ENCODE measurements at regions not wholly inside any gene's neighbourhood (a gene's known extent, or its start where the extent isn't known, plus 50 kb on each side); places are given as distances from the start of the nearest gene placed in this dataset.
A peak's percentile ranks its signal among the peaks of the same experiment; 100 is the strongest.

- no peak for DNase-seq (ENCODE audit: low spot score)
- intact Hi-C loops (cut with DNase I), result no loop called here
Observed at GRCh38 chr9:16121601-16122286, 568.9 kb downstream of the CCDC171 start.

DNA sequence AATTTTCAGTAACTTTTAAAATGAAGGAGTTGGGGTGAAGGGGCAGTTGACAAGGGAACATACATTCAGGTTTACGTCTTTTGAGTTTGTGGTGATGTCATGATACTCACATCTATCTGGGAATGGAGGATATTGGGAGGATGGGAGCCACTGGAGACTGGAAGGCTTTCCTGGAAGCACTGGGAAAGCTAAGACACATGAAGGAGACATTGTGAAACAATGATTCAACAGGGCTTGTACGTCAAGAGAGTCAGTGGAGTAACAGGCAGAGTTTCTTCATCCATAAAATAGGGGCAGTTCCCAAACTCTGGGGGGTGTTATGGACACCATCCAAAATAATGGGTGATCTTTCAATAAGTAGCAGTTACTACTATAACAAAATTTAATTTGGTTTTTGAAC is 572.8 kb downstream of the CCDC171 start:
- intact Hi-C loops (cut with DNase I), result no loop called here
- DNase-seq (ENCODE audit: low spot score), result no peak

DNA sequence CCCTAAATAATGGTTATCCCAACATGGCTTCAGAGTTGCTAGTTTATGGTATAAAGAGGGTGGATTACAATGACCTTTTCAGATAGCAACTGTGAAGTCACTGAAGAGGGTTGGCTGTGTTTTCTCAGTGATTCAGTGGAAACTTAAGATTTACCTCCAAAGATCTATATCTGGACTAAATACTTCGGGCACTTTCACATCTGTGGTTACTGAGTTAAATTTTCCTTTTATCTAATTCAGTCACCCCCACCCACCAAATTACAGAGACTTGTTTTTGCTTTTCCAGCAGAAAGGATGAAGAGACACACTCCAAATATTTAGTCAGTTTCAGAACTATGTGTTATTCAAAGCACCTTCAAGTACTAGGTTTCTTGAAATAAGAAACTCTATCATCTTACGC is 573.2 kb downstream of the CCDC171 start:
- intact Hi-C loops (cut with DNase I), result no loop called here
- no peak for DNase-seq (ENCODE audit: low spot score)

DNA sequence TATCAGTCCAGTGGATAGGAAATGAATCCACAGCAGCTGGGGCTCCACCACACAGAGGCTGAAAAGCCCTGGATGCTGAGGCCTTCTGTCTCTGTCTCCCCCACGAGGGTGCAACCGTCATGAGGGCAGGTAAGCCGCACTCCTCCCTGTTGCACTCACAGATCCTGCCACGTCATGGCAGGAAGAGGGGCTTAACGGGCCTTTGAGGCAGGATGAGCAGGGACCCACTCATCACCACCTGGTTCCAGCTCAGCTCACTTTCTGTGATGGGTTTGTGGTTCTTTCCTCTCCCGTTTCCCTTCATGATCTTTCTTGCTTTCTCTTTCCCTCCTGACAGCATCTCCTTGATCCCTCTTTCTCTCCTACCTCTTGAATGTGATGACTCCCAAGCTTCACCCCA is 575.2 kb downstream of the CCDC171 start:
- no peak for DNase-seq (ENCODE audit: low spot score)
- intact Hi-C loops (cut with DNase I), result no loop called here

DNA sequence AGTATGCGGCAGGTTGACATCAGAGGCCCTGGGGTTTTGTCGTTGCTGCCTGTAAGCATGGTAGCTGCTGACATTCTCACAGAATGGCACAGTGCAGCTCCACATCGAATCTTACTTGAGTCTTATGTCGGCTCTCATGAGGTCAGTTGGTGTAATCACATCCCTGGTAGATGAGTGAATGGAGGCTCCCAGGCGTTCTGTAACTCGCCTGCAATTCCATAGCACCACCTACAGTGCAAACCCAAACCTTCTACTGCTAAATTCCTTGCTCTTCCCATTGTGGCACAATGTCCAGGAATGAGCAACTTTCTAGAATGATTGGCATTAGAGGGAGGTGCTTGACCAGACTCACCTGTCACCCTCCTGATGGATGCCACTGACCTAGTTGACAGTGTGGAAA is 578.4 kb downstream of the CCDC171 start:
- DNase-seq (ENCODE audit: low spot score), result no peak
- intact Hi-C loops (cut with DNase I), result no loop called here

- no peak for DNase-seq (ENCODE audit: low spot score)
- intact Hi-C loops (cut with DNase I), result no loop called here
Observed at GRCh38 chr9:16132513-16132912, 579.7 kb downstream of the CCDC171 start.

DNA sequence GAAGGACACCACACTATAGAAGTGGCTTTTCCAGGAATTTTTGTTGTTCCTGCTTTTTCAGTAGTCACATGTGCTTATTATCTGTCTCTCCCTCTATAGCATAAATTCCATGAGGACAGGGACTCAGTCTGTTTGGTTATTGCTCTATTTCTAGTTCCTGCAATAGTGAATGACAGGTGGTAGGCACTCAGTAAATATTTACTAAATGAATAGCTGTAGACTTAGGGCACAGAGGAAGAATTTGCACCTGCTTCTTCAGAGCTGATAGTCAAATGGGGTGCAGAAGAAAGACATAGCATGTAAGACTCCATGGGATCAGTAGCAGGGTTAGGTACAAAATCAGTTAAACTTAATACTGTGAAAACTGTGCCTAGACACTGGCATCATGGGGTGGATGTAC is 580.2 kb downstream of the CCDC171 start:
- intact Hi-C loops (cut with DNase I), result no loop called here
- DNase-seq (ENCODE audit: low spot score), result no peak

DNA sequence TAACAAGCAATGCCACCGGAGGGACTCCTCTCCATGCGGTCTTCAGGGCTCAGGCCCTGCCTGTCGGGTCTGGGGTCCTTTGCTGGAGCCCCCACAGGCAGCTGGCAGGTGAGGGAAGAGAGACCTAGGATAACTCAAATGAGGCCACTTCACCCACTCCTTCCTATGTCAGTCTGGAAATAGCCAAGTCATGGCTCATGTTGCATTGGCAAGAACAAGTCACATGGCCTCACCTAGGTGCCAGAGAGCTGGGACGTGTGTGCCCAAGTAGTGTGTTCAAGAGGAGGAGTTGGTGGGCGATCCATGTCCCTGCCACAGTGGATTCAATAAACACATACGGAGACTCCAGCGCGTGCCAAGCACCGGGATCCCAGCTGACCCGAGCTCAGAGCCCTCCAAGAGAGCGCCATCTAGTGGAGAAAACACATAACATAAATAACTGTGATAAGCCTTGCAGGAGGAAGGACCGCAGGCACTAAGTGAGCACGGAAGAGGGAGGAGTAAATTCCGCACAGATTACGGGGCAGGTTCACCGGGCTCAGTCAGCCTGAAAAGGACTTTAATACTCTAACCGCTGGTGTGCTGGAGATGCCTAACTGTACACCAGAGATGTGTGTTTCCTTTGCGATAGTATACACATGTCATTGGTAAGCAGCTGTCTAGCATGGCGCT is 580.8 kb downstream of the CCDC171 start:
- intact Hi-C loops (cut with DNase I), result no loop called here

GRCh38 chr9:16134351-16134750 is 581.5 kb downstream of the CCDC171 start:
- intact Hi-C loops (cut with DNase I), result no loop called here
- no peak for DNase-seq (ENCODE audit: low spot score)

More for the DNA sequence above, 580.8 kb downstream of the CCDC171 start:
- DNase-seq (ENCODE audit: low spot score), result no peak

- DNase-seq (ENCODE audit: low spot score), result no peak
- intact Hi-C loops (cut with DNase I), result no loop called here
Observed at GRCh38 chr9:16135968-16136367, 583.1 kb downstream of the CCDC171 start.

DNA sequence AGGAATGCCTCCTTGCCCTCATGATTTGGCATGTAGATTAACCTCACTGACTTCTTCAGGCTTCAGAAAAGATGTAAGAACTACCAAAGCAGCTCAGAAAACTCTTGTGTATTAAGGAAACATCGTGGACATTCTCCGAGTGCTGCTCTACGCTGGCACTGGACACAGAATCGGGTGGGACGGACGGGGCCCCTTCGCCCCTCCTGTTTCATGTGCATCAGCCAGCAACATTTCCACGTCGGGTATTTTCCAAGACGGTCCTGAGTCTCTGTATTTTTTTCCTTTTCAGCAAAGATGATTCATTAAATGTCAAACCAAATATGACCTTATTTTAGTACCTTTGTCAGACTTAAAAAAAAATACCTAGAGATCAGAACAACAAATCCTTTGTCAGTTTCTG is 583.6 kb downstream of the CCDC171 start:
- intact Hi-C loops (cut with DNase I), result no loop called here

DNA sequence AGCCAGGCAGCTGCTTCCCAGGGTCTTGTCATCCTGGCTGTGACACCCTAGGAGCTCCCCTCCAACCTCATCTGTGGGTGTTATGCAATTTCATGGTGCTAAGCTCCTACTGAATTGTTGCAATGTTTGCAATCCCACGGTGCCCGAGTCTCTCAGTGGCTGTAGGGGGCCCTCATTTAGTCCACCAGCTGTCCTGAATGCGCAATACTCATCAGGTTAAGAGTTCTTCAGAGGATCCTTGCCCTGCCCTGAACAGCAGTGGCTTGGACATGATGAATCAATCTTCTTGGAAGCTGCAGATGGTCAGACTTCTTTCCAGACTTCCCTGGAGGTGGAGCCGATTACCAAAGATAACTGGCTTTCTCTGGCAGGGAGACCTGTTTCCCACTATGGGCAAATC is 584.1 kb downstream of the CCDC171 start:
- intact Hi-C loops (cut with DNase I), result no loop called here
- DNase-seq (ENCODE audit: low spot score), result no peak

More for the DNA sequence above, 583.6 kb downstream of the CCDC171 start:
- no peak for DNase-seq (ENCODE audit: low spot score)

GRCh38 chr9:16138561-16139491 is 586.0 kb downstream of the CCDC171 start:
- DNase-seq (ENCODE audit: low spot score), result peak; percentile 92

GRCh38 chr9:16139774-16140173 is 586.9 kb downstream of the CCDC171 start:
- intact Hi-C loops (cut with DNase I), result no loop called here
- no peak for DNase-seq (ENCODE audit: low spot score)

More at GRCh38 chr9:16138561-16139491, 586.0 kb downstream of the CCDC171 start:
- intact Hi-C loops (cut with DNase I), result no loop called here

DNA sequence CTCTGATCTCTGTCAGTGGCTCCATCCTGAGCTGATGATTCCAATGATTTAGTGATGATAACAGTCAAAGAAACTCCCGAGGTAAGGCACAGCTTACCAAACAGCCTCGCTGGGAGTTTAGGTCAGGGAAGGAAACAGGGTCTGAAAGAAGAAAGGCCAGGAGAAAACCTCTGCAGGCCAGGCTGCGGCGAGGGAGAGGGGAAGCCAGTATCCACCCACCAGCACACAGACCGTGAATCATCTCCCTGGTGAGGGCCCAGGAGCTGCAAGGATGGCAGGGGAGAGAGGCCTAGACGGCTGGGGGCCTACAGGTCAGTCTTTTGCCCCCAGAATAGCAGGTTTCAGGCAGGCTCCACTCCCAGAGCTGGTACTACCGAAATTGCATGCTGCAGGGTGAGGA is 590.5 kb downstream of the CCDC171 start:
- intact Hi-C loops (cut with DNase I), result no loop called here
- DNase-seq (ENCODE audit: low spot score), result no peak

DNA sequence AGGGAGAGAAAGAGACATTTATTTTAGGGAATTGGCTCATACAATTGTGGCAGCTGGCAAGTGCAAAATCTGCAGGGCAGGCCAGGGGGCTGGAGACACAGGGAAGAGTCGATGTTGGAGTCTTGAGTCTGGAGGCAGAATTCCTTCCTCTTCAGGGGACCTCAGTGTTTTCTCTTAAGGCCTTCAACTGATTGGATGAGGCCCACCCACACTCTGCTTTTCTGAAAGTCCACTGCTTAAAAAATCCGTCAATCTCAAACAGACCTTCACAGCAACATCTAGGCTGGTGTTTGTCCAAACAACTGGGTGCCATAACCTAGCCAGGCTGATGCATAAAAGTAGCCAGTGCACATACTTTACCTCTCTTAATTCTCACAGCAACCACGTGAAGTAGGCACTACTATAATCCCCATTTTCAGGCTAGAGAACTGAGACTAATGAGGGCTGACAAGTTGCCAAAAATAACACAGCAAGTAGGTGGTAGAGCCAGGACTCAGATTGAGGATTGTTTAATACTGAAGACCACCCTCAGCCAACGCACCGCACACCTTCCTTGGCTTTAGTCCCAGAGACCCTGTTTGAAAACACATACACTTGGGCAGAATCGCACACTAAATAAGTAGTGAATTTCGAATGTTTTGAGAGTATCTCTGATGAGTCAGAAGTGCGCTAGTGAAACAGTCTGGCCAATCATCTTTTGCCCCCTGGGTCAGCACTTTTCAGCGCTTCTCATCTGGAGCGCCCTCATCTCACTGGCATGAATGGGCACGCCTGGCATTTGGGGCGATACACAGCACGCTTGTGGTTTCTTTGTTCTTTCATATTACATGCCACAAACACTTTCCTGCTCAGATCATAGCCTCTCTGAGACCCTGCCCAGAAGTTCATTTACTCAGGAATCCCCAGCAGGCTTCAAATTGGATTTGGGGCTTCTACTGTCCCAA is 591.4 kb downstream of the CCDC171 start:
- DNase-seq (ENCODE audit: low spot score), result no peak
- intact Hi-C loops (cut with DNase I), result no loop called here

GRCh38 chr9:16145196-16145950 is 592.5 kb downstream of the CCDC171 start:
- intact Hi-C loops (cut with DNase I), result no loop called here
- no peak for DNase-seq (ENCODE audit: low spot score)

DNA sequence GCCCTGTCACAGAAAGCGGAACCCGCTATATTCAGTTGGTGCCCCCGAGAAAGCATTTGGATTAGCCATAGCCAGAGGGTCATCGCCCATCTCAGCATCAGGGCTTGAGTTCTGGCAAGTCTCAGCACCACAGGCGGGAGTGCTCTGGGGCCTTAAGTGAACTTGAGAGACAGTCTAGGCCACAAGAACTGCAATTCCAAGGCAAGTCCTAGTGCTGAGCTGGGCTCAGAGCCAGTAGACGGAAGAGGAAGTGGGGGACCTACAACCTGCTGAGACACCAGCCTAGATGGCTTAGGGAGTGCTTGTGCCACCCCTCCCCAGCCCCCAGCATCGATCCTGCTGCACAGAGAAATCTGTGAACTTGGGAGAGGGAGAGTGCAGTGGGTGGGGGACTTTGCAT is 594.9 kb downstream of the CCDC171 start:
- DNase-seq (ENCODE audit: low spot score), result no peak
- intact Hi-C loops (cut with DNase I), result no loop called here

Measured in posterior vena cava (tissue), 2 donors.